ENCODE measurements at regions not wholly inside any gene's neighbourhood (a gene's known extent, or its start where the extent isn't known, plus 50 kb on each side); places are given as distances from the start of the nearest gene placed in this dataset.

- Histone ChIP-seq H2AFZ (ENCODE audit: insufficient read depth, low read depth, low read length, poor library complexity, severe bottlenecking) (no peak overlapping the region), H3K4me3 (replicated peaks in 1 of 3; ENCODE audit: low read depth in 2 of 3, low read length in 3 of 3) (no peak overlapping the region), H3K4me2 (replicated peaks; ENCODE audit: extremely low read depth, low read length, poor library complexity, severe bottlenecking) (no peak overlapping the region), H3K27ac (ENCODE audit: low read depth in 1 of 2, low read length in 2 of 2) (no peak overlapping the region), H3K9ac (ENCODE audit: insufficient read depth, low read length, poor library complexity, severe bottlenecking) (no peak overlapping the region), H3K4me1 (ENCODE audit: control insufficient read depth in 1 of 2, insufficient read depth in 2 of 2, low read length in 2 of 2) (no peaks in the 10 kb centered on the region), H3K79me2 (ENCODE audit: insufficient read depth, low read length) (no peaks in the 10 kb centered on the region), H3K36me3 (replicated peaks in 1 of 2; ENCODE audit: control insufficient read depth in 1 of 2, insufficient read depth in 2 of 2, low read length in 2 of 2) (no peaks in the 10 kb centered on the region), H4K20me1 (ENCODE audit: insufficient read depth, low read length) (no peaks in the 10 kb centered on the region), H3K9me3 (replicated peaks in 1 of 2; ENCODE audit: control insufficient read depth in 1 of 2, insufficient read depth in 1 of 2, low read length in 2 of 2) (no peaks in the 10 kb centered on the region), H3K27me3 (ENCODE audit: control insufficient read depth in 2 of 2, insufficient read depth in 2 of 2, low read length in 2 of 2) (no peaks in the 10 kb centered on the region)
- Mint-ChIP-seq H3K36me3 (no peaks in the 10 kb centered on the region), H3K4me3 (no peak overlapping the region), H3K9me3 (peaks cover 0 to 4% (median 0%) of the 10 kb centered on the region in 7 donors), H3K4me1 (no peaks in the 10 kb centered on the region), H3K27me3 (ENCODE audit: low read depth in 3 of 3) (no peaks in the 10 kb centered on the region), H3K27ac (no peak overlapping the region)
- WGBS (ENCODE audit: insufficient coverage), result 75% methylated on average over 1 of the region's 2 CpGs
- intact Hi-C loops (cut with micrococcal nuclease), result no loop called here
- TF ChIP-seq CTCF (IDR thresholded peaks at IDR 0.05), result no peak
- no peak for DNase-seq
Measured at GRCh38 chr4:54914781-54915180, 210.6 kb downstream of the KDR start.

DNA sequence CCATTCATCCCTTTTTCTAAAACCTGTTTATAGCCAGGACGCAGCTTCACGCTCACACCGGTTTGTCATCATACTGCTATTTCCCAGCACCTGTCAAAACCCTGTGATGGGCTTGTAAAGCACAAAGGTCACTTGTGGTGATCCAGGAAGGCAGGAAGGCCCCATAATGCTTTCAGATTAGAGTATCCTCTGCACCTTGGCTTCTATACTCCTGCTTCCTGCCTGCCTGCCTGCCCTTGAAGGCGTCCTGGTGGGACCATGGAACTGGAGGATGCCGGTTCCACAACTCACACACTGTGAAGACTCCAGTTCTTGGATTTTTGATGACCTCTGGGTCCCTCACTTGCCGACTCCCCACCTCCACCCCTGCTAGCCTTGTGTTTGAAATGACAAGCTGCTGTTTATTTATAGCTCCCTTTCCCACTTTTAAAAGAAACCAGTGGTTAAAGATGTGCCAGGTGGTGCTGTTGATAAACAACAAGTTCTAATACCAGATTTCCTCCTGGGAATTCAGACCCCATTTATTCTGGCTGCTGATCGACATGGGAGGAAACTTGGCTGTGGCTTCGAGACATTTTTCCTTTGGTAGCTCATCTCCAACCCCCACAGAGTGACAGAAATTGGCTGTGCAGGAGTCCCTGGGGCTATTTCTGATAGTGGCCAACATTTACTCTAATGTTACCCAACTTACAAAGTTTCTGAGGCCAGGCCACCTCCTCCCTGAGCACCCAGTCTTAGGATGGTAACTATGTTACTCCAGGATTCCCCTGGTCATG lies 211.5 kb downstream of the KDR start:
- H3K27me3 Mint-ChIP-seq (ENCODE audit: low read depth in 3 of 3), result no peaks in the 10 kb centered on the region
- no peaks in the 10 kb centered on the region for H3K36me3 Mint-ChIP-seq
- no peak for TF ChIP-seq CTCF (IDR thresholded peaks at IDR 0.05)
- DNase-seq, result no peak
- Histone ChIP-seq H3K9me3 (replicated peaks in 1 of 2; ENCODE audit: control insufficient read depth in 1 of 2, insufficient read depth in 1 of 2, low read length in 2 of 2) (no peaks in the 10 kb centered on the region), H3K27ac (ENCODE audit: low read depth in 1 of 2, low read length in 2 of 2) (no peak overlapping the region), H3K4me2 (replicated peaks; ENCODE audit: extremely low read depth, low read length, poor library complexity, severe bottlenecking) (no peak overlapping the region), H3K4me1 (ENCODE audit: control insufficient read depth in 1 of 2, insufficient read depth in 2 of 2, low read length in 2 of 2) (no peaks in the 10 kb centered on the region), H3K4me3 (replicated peaks in 1 of 3; ENCODE audit: low read depth in 2 of 3, low read length in 3 of 3) (no peak overlapping the region), H2AFZ (ENCODE audit: insufficient read depth, low read depth, low read length, poor library complexity, severe bottlenecking) (no peak overlapping the region), H3K27me3 (ENCODE audit: control insufficient read depth in 2 of 2, insufficient read depth in 2 of 2, low read length in 2 of 2) (no peaks in the 10 kb centered on the region), H3K9ac (ENCODE audit: insufficient read depth, low read length, poor library complexity, severe bottlenecking) (no peak overlapping the region), H3K79me2 (ENCODE audit: insufficient read depth, low read length) (no peaks in the 10 kb centered on the region), H3K36me3 (replicated peaks in 1 of 2; ENCODE audit: control insufficient read depth in 1 of 2, insufficient read depth in 2 of 2, low read length in 2 of 2) (no peaks in the 10 kb centered on the region), H4K20me1 (ENCODE audit: insufficient read depth, low read length) (no peaks in the 10 kb centered on the region)
- H3K27ac Mint-ChIP-seq, result no peak overlapping the region
- no peaks in the 10 kb centered on the region for H3K4me1 Mint-ChIP-seq
- H3K4me3 Mint-ChIP-seq, result no peak overlapping the region
- 85% methylated on average over 6 of the region's 8 CpGs for WGBS (ENCODE audit: insufficient coverage)
- H3K9me3 Mint-ChIP-seq, result peaks cover 0 to 4% (median 0%) of the 10 kb centered on the region in 7 donors
- intact Hi-C loops (cut with micrococcal nuclease), result no loop called here

Data from CD14-positive monocyte (primary cell).